ENCODE measurements at regions not wholly inside any gene's neighbourhood (a gene's known extent, or its start where the extent isn't known, plus 50 kb on each side); places are given as distances from the start of the nearest gene placed in this dataset.
"Not testable (repeated sequence)": the region's sequence is repeated elsewhere in the genome, so short reads cannot be mapped to it uniquely, and the experiment has no call there.

DNA sequence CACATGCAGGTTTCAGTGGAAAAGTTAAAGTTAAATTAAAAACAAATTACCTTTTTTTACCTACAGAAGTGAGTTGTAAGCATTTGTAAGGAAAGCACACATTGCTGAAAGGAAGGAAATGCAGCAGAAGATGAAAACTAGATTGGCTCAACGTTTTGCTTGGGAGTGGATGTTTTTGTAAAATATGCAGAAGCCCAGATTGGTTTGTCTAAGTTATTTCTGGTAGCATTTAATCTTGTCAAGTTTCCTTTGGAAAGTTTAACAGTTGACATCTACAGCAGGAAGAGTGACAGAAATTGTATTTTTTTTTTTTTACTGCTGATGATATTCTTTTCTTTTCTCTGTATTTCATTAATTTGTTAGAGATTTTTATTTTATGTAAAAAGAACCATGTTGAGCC lies 315.1 kb upstream of the MON1B start:
- Histone ChIP-seq H3K4me1 (ENCODE audit: low read depth, poor library complexity, severe bottlenecking) (no peaks in the 10 kb centered on the region), H3K4me2 (no peak overlapping the region), H3K27ac (no peak overlapping the region), H3K79me2 (ENCODE audit: insufficient read depth, low read depth) (no peaks in the 10 kb centered on the region), H3K36me3 (ENCODE audit: insufficient read depth) (no peaks in the 10 kb centered on the region), H3K9ac (no peak overlapping the region), H3K27me3 (ENCODE audit: insufficient read depth, low read depth) (no peaks in the 10 kb centered on the region), H3K4me3 (IDR thresholded peaks at IDR 0.05; ENCODE audit: insufficient read depth, low read depth, low read length) (no peak overlapping the region), H2AFZ (ENCODE audit: low read depth) (no peak overlapping the region), H4K20me1 (ENCODE audit: insufficient read depth) (no peaks in the 10 kb centered on the region)
- no peak for TF ChIP-seq CTCF (conservative IDR thresholded peaks at IDR 0.05; ENCODE audit: low read depth, low read length)

- Histone ChIP-seq H3K79me2 (ENCODE audit: insufficient read depth, low read depth) (no peaks in the 10 kb centered on the region), H3K4me2 (no peak overlapping the region), H3K27ac (no peak overlapping the region), H3K36me3 (ENCODE audit: insufficient read depth) (no peaks in the 10 kb centered on the region), H4K20me1 (ENCODE audit: insufficient read depth) (no peaks in the 10 kb centered on the region), H3K9ac (no peak overlapping the region), H3K4me1 (ENCODE audit: low read depth, poor library complexity, severe bottlenecking) (no peaks in the 10 kb centered on the region), H2AFZ (ENCODE audit: low read depth) (no peak overlapping the region), H3K27me3 (ENCODE audit: insufficient read depth, low read depth) (no peaks in the 10 kb centered on the region), H3K4me3 (IDR thresholded peaks at IDR 0.05; ENCODE audit: insufficient read depth, low read depth, low read length) (no peak overlapping the region)
- TF ChIP-seq CTCF (conservative IDR thresholded peaks at IDR 0.05; ENCODE audit: low read depth, low read length) = no peak
Observed at GRCh38 chr16:76879420-76879819, 311.6 kb upstream of the MON1B start.

- not testable (repeated sequence) for H3K79me2 ChIP-seq (ENCODE audit: insufficient read depth, low read depth); H4K20me1 ChIP-seq (ENCODE audit: insufficient read depth); H3K4me1 ChIP-seq (ENCODE audit: low read depth, poor library complexity, severe bottlenecking); H3K9ac ChIP-seq; H3K4me3 ChIP-seq (IDR thresholded peaks at IDR 0.05; ENCODE audit: insufficient read depth, low read depth, low read length); H3K27me3 ChIP-seq (ENCODE audit: insufficient read depth, low read depth); H3K4me2 ChIP-seq; H3K27ac ChIP-seq; H2AFZ ChIP-seq (ENCODE audit: low read depth); H3K36me3 ChIP-seq (ENCODE audit: insufficient read depth)
Observed at GRCh38 chr16:76880523-76880922, 310.5 kb upstream of the MON1B start.

GRCh38 chr16:76882105-76882504 lies 308.9 kb upstream of the MON1B start:
- H3K27ac ChIP-seq = no peak overlapping the region
- no peaks in the 10 kb centered on the region for H3K79me2 ChIP-seq (ENCODE audit: insufficient read depth, low read depth)
- no peaks in the 10 kb centered on the region for H4K20me1 ChIP-seq (ENCODE audit: insufficient read depth)
- H3K36me3 ChIP-seq (ENCODE audit: insufficient read depth) = no peaks in the 10 kb centered on the region
- no peak overlapping the region for H3K9ac ChIP-seq
- H3K4me1 ChIP-seq (ENCODE audit: low read depth, poor library complexity, severe bottlenecking) = no peaks in the 10 kb centered on the region
- no peak for TF ChIP-seq CTCF (conservative IDR thresholded peaks at IDR 0.05; ENCODE audit: low read depth, low read length)
- no peak overlapping the region for H3K4me2 ChIP-seq
- no peak overlapping the region for H2AFZ ChIP-seq (ENCODE audit: low read depth)
- H3K4me3 ChIP-seq (IDR thresholded peaks at IDR 0.05; ENCODE audit: insufficient read depth, low read depth, low read length) = no peak overlapping the region
- H3K27me3 ChIP-seq (ENCODE audit: insufficient read depth, low read depth) = no peaks in the 10 kb centered on the region

- Histone ChIP-seq H3K4me3 (IDR thresholded peaks at IDR 0.05; ENCODE audit: insufficient read depth, low read depth, low read length) (no peak overlapping the region), H3K4me2 (no peak overlapping the region), H3K4me1 (ENCODE audit: low read depth, poor library complexity, severe bottlenecking) (no peaks in the 10 kb centered on the region), H4K20me1 (ENCODE audit: insufficient read depth) (no peaks in the 10 kb centered on the region), H3K36me3 (ENCODE audit: insufficient read depth) (no peaks in the 10 kb centered on the region), H2AFZ (ENCODE audit: low read depth) (no peak overlapping the region), H3K9ac (no peak overlapping the region), H3K79me2 (ENCODE audit: insufficient read depth, low read depth) (no peaks in the 10 kb centered on the region), H3K27ac (no peak overlapping the region), H3K27me3 (ENCODE audit: insufficient read depth, low read depth) (no peaks in the 10 kb centered on the region)
- no peak for TF ChIP-seq CTCF (conservative IDR thresholded peaks at IDR 0.05; ENCODE audit: low read depth, low read length)
Observed at GRCh38 chr16:76883076-76883475, 307.9 kb upstream of the MON1B start.

Measured in KMS-11 (cell line).